ENCODE measurements at regions not wholly inside any gene's neighbourhood (a gene's known extent, or its start where the extent isn't known, plus 50 kb on each side); places are given as distances from the start of the nearest gene placed in this dataset.

DNA sequence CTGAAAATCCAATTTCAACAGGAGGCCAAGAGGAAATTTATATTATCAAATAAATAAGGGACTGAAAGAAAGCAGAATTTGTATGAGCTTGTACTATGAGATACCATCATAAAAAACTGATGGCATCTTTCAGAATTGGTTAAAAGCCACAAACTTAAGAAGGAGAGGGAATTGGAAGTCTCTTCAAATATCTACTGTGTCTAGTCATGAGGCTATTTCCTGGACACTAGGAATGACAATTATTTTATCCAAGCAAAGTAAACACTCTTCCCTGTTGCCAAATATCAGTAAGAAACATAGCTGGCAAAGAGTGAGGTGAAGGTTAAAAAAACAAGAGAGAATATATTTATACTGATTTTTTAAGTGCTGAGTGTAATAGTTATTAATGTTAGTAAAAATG is 101.5 kb upstream of the ARRDC3 start:
- no peak for TF ChIP-seq CTCF (IDR thresholded peaks at IDR 0.05; ENCODE audit: low read depth, low read length, poor library complexity, severe bottlenecking)
- no peak for TF ChIP-seq EZH2phosphoT487 (IDR thresholded peaks at IDR 0.05; ENCODE audit: borderline replicate concordance, low read length)

Data from DOHH2 (cell line).